Astrocyte (in vitro differentiated cells and primary cell): ENCODE measurements at regions not wholly inside any gene's neighbourhood (a gene's known extent, or its start where the extent isn't known, plus 50 kb on each side); places are given as distances from the start of the nearest gene placed in this dataset.

Source experiments
- CTCF ChIP-seq: IDR thresholded peaks from 2 replicates; pipeline ENCODE4 v1.5.1; 2011; ENCODE audit warnings: low read depth, mild to moderate bottlenecking, inconsistent platforms, low read length, moderate library complexity; ENCODE audit not compliant: insufficient read depth
- EZH2 ChIP-seq: IDR thresholded peaks from 2 replicates; pipeline ENCODE4 v1.6.1; 2012; ENCODE audit warnings: mild to moderate bottlenecking, low read length, inconsistent platforms; ENCODE audit not compliant: insufficient read depth

GRCh38 chr14:104321088-104321801 is 182.9 kb downstream of the KIF26A start:
- TF ChIP-seq CTCF (no peak), EZH2 (no peak)
